ENCODE measurements at regions not wholly inside any gene's neighbourhood (a gene's known extent, or its start where the extent isn't known, plus 50 kb on each side); places are given as distances from the start of the nearest gene placed in this dataset.

DNA sequence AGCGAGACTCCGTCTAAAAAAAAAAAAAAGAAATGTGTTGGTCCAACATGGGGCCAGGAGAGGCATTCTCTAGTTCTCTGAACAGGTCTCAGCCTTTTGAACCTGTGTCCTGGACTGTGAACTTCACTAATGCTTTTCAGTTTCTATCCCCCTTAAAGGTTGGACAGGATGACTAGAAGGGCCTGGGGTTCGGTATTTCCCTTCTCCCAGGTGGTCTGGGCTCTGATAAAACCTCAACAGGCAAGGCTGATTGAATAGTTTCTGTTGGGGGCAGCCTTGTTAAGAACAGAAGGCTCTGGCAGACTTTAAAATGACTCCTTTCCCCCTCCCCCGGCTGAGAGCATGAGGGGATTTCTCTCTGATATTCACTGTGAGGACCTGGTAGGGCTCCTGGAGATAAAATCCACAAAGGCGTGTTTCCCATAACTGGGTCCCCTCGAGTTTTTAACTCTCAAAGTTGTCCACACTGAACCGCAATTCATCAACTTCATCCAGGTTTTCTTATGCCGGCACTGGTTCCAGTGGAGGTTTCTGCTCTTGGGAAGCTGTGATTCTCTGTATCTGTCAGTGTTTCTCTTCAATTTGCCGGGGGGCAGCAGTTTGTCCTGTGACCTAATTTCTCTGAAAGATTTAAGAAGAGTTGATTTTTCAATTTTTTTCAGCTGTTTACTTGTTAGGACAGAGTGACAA, 91.3 kb downstream of the METRNL start (continued):
- TF ChIP-seq SAP30 (IDR thresholded peaks at IDR 0.05; ENCODE audit: insufficient read depth, insufficient replicate concordance, low read length) = no peak
- TF ChIP-seq, protein P1, sequence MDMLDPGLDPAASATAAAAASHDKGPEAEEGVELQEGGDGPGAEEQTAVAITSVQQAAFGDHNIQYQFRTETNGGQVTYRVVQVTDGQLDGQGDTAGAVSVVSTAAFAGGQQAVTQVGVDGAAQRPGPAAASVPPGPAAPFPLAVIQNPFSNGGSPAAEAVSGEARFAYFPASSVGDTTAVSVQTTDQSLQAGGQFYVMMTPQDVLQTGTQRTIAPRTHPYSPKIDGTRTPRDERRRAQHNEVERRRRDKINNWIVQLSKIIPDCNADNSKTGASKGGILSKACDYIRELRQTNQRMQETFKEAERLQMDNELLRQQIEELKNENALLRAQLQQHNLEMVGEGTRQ (IDR thresholded peaks at IDR 0.05; ENCODE audit: low read length) = no peak
